Astrocyte of the spinal cord (primary cell): ENCODE measurements at regions not wholly inside any gene's neighbourhood (a gene's known extent, or its start where the extent isn't known, plus 50 kb on each side); places are given as distances from the start of the nearest gene placed in this dataset.
"Not testable (repeated sequence)": the region's sequence is repeated elsewhere in the genome, so short reads cannot be mapped to it uniquely, and the experiment has no call there.

ENCODE experiments used
- DNase-seq: peaks from one replicate; pipeline ENCODE4 v3.0.0; 2011; ENCODE audit warnings: low read depth, low spot score
- H3K4me3 ChIP-seq: 2 replicates; pipeline ENCODE4 v1.5.1; 2011; ENCODE audit warnings: low read depth, mild to moderate bottlenecking, low read length, moderate library complexity
- in situ Hi-C: cut with HindIII; loops from 2 replicates; pipeline ENCODE4 v1.10.0; 2017; ENCODE audit warnings: low sequenced_read_pairs
- TF ChIP-seq, protein P1 (sequence below): IDR thresholded peaks from 2 replicates; pipeline ENCODE4 v1.5.1; 2012; ENCODE audit warnings: low read depth, mild to moderate bottlenecking, low read length, inconsistent platforms

- TF ChIP-seq, protein P1, sequence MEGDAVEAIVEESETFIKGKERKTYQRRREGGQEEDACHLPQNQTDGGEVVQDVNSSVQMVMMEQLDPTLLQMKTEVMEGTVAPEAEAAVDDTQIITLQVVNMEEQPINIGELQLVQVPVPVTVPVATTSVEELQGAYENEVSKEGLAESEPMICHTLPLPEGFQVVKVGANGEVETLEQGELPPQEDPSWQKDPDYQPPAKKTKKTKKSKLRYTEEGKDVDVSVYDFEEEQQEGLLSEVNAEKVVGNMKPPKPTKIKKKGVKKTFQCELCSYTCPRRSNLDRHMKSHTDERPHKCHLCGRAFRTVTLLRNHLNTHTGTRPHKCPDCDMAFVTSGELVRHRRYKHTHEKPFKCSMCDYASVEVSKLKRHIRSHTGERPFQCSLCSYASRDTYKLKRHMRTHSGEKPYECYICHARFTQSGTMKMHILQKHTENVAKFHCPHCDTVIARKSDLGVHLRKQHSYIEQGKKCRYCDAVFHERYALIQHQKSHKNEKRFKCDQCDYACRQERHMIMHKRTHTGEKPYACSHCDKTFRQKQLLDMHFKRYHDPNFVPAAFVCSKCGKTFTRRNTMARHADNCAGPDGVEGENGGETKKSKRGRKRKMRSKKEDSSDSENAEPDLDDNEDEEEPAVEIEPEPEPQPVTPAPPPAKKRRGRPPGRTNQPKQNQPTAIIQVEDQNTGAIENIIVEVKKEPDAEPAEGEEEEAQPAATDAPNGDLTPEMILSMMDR: no peak
- no peak for DNase-seq
- in situ Hi-C loops: no loop called here
Measured at GRCh38 chr10:37495415-37495814, 362.0 kb downstream of the ZNF248 start.

DNA sequence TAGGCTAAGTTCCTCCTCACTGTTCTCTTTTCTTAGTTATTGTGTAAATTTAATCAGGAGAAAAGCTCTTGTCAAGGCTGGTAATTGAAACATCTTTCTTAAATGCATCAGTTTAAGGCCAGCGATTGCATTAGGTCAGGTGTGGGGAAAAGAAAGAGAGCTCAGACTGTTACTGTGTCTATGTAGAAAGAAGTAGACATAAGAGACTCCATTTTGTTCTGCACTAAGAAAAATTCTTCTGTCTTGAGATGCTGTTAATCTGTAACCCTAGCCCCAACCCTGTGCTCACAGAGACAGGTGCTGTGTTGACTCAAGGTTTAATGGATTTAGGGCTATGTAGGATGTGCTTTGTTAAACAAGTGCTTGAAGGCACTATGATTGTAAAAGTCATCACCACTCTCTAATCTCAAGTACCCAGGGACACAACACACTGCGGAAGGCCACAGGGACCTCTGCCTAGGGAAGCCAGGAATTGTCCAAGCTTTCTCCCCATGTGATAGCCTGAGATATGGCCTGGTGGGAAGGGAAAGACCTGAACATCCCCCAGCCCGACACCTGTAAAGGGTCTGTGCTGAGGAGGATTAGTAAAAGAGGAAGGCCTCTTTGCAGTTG, 364.1 kb downstream of the ZNF248 start:
- DNase-seq, H3K4me3 ChIP-seq, in situ Hi-C loops: not testable (repeated sequence)

More at GRCh38 chr10:37495415-37495814, 362.0 kb downstream of the ZNF248 start:
- no peak overlapping the region for H3K4me3 ChIP-seq

- no peak for DNase-seq
- no peak overlapping the region for H3K4me3 ChIP-seq
- in situ Hi-C loops: no loop called here
- TF ChIP-seq, protein P1: no peak
Measured at GRCh38 chr10:37490266-37490665, 364.9 kb downstream of the ANKRD30A start.

DNA sequence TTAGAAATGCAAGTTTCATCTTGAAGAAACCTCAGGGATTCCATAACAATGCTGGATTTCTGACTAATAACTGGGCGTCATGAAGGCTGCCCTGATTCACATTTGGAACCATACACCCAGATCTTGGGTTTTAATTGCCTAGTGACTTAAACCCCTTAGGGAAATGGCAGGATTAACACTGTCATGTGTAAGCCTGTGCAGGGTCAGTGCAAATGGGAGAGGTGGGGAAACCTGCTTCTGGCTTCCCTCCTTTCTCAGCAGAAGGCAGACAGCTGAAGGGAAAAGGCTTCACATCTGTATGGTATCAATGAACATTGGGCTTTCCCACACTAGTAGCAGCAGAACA, 364.2 kb downstream of the ANKRD30A start:
- in situ Hi-C loops: no loop called here

DNA sequence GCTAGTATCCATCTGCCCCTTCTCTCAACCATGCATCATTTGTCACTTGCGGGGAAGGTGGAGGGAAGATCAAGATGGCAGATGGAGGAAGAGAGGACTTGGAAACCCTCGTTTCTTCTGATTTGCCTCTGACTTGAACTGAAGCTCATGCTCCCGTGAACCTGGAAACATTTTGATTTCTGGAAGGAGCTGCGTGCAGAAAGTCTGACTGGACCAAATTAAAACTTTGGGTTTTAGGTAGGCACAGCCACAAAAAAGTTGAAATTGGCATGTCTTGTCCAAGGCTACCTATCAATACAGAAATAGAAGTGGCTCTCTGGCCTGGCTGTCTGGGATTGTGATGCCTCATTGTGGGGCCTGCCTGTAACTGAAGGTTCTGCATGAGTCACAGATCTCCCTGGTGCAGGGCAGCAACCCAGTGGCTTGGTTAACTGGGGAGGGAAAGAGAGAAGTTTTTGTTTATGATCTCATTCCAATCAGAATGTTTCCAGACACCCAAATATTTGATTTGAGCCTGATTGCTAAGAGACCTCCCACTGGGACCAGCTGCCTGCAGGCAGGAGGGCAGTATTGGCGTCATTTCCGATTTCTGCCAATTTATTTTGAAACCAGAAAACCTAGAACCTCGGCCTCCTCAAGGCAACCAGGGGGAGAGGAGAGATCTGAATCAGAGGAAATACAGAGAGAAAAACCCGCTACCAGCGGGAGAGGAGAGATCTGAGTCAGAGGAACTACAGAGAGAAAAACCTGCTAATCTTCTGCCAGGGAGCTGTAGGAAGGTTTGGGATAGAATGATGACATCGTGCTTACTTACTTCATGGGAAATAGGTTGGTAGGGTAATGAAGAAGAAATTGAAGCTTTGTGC, 363.6 kb downstream of the ANKRD30A start:
- H3K4me3 ChIP-seq: no peak overlapping the region
- in situ Hi-C loops: no loop called here
- TF ChIP-seq, protein P1: no peak
- peak; percentile 12 for DNase-seq

More for the DNA sequence above, 364.2 kb downstream of the ANKRD30A start:
- H3K4me3 ChIP-seq: no peak overlapping the region
- no peak for DNase-seq
- TF ChIP-seq, protein P1: no peak

DNA sequence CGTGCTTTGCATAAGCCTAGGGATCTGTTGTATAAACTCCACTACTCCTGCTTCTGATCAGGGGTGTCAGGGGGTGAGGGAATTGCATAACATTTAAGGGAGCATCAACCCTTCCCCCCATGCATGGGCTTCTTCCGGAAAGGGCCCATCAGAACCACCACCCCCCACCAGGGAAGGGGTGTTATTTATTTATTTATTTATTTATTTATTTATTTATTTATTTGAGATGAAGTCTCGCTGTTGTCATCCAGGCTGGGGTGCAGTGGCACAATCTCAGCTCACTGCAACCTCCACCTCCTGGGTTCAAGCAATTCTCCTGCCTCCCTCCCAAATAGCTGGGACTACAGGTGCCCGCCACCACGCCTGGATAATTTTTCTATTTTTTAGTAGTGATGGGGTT, 355.2 kb downstream of the ANKRD30A start:
- DNase-seq, in situ Hi-C loops, H3K4me3 ChIP-seq: not testable (repeated sequence)

GRCh38 chr10:37479469-37479868, 354.1 kb downstream of the ANKRD30A start:
- TF ChIP-seq, protein P1: no peak
- in situ Hi-C loops: no loop called here
- no peak for DNase-seq
- no peak overlapping the region for H3K4me3 ChIP-seq
